Liver (tissue), 3 donors: ENCODE measurements at regions not wholly inside any gene's neighbourhood (a gene's known extent, or its start where the extent isn't known, plus 50 kb on each side); places are given as distances from the start of the nearest gene placed in this dataset.

Source experiments
- CTCF ChIP-seq: fragments of 150-350 bp; IDR thresholded peaks from 2 replicates; pipeline ENCODE4 v1.5.1; 2017; ENCODE audit warnings: improper control_type of control experiment, low read depth, low read length; ENCODE audit not compliant: missing input control
- EGR1 ChIP-seq, 2 donors: IDR thresholded peaks; 2 replicates each; pipeline ENCODE4 v1.6.1; 2016 to 2018; ENCODE audit warnings: antibody characterized with exemption in 2 of 2, low read depth in 2 of 2
- FOXA2 ChIP-seq: IDR thresholded peaks from 2 replicates; pipeline ENCODE4 v1.6.1; 2016; ENCODE audit warnings: antibody characterized with exemption
- RAD21 ChIP-seq, 2 donors: IDR thresholded peaks; 2 replicates each; pipeline ENCODE4 v1.6.1; 2016; ENCODE audit warnings: antibody characterized with exemption in 2 of 2, mild to moderate bottlenecking in 2 of 2
- TF ChIP-seq, protein P1 (sequence below): IDR thresholded peaks from 2 replicates; pipeline ENCODE4 v1.6.1; 2016; ENCODE audit warnings: antibody characterized with exemption, mild to moderate bottlenecking
- donor health status: healthy.
- donor health status: healthy.

GRCh38 chr16:5951486-5951885 is 853.9 kb upstream of the EEF2KMT start:
- TF ChIP-seq EGR1 (IDR thresholded peaks at IDR 0.05; ENCODE audit: low read depth in 2 of 2) (no peak), CTCF (no peak), RAD21 (IDR thresholded peaks at IDR 0.05) (no peak), FOXA2 (no peak)
- TF ChIP-seq, protein P1, sequence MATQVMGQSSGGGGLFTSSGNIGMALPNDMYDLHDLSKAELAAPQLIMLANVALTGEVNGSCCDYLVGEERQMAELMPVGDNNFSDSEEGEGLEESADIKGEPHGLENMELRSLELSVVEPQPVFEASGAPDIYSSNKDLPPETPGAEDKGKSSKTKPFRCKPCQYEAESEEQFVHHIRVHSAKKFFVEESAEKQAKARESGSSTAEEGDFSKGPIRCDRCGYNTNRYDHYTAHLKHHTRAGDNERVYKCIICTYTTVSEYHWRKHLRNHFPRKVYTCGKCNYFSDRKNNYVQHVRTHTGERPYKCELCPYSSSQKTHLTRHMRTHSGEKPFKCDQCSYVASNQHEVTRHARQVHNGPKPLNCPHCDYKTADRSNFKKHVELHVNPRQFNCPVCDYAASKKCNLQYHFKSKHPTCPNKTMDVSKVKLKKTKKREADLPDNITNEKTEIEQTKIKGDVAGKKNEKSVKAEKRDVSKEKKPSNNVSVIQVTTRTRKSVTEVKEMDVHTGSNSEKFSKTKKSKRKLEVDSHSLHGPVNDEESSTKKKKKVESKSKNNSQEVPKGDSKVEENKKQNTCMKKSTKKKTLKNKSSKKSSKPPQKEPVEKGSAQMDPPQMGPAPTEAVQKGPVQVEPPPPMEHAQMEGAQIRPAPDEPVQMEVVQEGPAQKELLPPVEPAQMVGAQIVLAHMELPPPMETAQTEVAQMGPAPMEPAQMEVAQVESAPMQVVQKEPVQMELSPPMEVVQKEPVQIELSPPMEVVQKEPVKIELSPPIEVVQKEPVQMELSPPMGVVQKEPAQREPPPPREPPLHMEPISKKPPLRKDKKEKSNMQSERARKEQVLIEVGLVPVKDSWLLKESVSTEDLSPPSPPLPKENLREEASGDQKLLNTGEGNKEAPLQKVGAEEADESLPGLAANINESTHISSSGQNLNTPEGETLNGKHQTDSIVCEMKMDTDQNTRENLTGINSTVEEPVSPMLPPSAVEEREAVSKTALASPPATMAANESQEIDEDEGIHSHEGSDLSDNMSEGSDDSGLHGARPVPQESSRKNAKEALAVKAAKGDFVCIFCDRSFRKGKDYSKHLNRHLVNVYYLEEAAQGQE: no peak
